HG03103 (cell line): ENCODE measurements at regions not wholly inside any gene's neighbourhood (a gene's known extent, or its start where the extent isn't known, plus 50 kb on each side); places are given as distances from the start of the nearest gene placed in this dataset.
"Not testable (repeated sequence)": the region's sequence is repeated elsewhere in the genome, so short reads cannot be mapped to it uniquely, and the experiment has no call there.

Experiments
- ATAC-seq: cut with Tn5 transposase; IDR thresholded peaks from one replicate; pipeline ENCODE4 v1.9.1; 2021; ENCODE audit warnings: low read depth; ENCODE audit not compliant: unreplicated experiment

- no peak for ATAC-seq
Observed at GRCh38 chr11:96755752-96756151, 365.9 kb downstream of the JRKL start.

GRCh38 chr11:96758957-96759356 lies 369.1 kb downstream of the JRKL start:
- ATAC-seq, result no peak

- no peak for ATAC-seq
Observed at GRCh38 chr11:96760306-96760705, 370.5 kb downstream of the JRKL start.

- ATAC-seq, result no peak
Observed at GRCh38 chr11:96760815-96761214, 371.0 kb downstream of the JRKL start.

GRCh38 chr11:96761451-96761850 lies 371.6 kb downstream of the JRKL start:
- ATAC-seq, result no peak

- no peak for ATAC-seq
Observed at GRCh38 chr11:96763244-96763643, 373.4 kb downstream of the JRKL start.

GRCh38 chr11:96778272-96778671 lies 388.5 kb downstream of the JRKL start:
- ATAC-seq, result no peak

- no peak for ATAC-seq
Observed at GRCh38 chr11:96779030-96779429, 389.2 kb downstream of the JRKL start.

GRCh38 chr11:96781082-96781481 lies 391.3 kb downstream of the JRKL start:
- no peak for ATAC-seq

GRCh38 chr11:96782632-96783031 lies 392.8 kb downstream of the JRKL start:
- ATAC-seq, result no peak

- no peak for ATAC-seq
Observed at GRCh38 chr11:96783311-96783710, 393.5 kb downstream of the JRKL start.

GRCh38 chr11:96785073-96785472 lies 395.3 kb downstream of the JRKL start:
- no peak for ATAC-seq

- ATAC-seq, result no peak
Observed at GRCh38 chr11:96794152-96794551, 404.3 kb downstream of the JRKL start.

GRCh38 chr11:96798445-96798844 lies 408.6 kb downstream of the JRKL start:
- no peak for ATAC-seq

- no peak for ATAC-seq
Observed at GRCh38 chr11:96815236-96815635, 425.4 kb downstream of the JRKL start.

GRCh38 chr11:96817482-96818399 lies 427.9 kb downstream of the JRKL start:
- no peak for ATAC-seq

- no peak for ATAC-seq
Observed at GRCh38 chr11:96827164-96827563, 437.4 kb downstream of the JRKL start.

GRCh38 chr11:96841792-96842191 lies 452.0 kb downstream of the JRKL start:
- ATAC-seq, result no peak

- no peak for ATAC-seq
Observed at GRCh38 chr11:96842731-96843130, 452.9 kb downstream of the JRKL start.

GRCh38 chr11:96854425-96854824 lies 464.6 kb downstream of the JRKL start:
- ATAC-seq, result no peak

GRCh38 chr11:96861722-96862121 lies 471.9 kb downstream of the JRKL start:
- ATAC-seq, result not testable (repeated sequence)

GRCh38 chr11:96863520-96863919 lies 473.7 kb downstream of the JRKL start:
- ATAC-seq, result no peak
